NOMO-1 treated with dmso at 0.1 percent for 144 hours (cell line): ENCODE measurements at regions not wholly inside any gene's neighbourhood (a gene's known extent, or its start where the extent isn't known, plus 50 kb on each side); places are given as distances from the start of the nearest gene placed in this dataset.
"Not testable (repeated sequence)": the region's sequence is repeated elsewhere in the genome, so short reads cannot be mapped to it uniquely, and the experiment has no call there.

ENCODE experiments used
- DNase-seq: peaks from one replicate; lab custom pipeline; 2025; ENCODE audit not compliant: unreplicated experiment; lab: John Stamatoyannopoulos, UW

DNA sequence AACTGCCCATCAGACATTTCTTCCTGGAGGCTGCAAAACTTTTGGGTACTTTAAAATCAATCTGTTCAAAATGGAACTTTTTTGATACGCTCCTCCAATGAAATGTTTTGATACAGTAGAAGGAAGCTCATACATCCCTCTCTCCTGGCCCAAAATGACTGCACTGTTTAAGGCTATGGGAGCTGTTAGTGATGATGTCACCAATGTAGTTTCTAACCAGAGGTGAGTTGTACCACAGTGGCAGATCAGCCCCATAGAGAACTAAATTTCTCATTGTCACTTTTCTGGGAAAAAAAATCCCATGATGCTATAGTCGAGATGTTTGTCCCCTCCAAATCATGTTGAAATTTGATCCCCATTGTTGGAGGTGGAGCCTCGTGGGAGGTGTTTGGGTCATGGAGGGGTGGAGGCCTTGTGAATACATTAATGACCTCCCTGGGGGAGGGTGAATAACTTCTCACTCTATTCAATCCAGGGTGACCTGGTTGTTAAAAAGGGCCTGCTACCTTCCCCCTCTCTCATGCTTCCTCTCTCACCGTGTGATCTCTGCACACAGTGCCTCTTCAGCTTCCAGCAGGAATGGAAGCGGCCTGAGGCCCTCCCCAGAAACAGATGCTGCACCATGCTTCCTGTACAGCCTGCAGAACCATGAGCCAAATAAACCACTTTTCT lies 117.4 kb upstream of the NPAS2 start:
- DNase-seq, result no peak

DNA sequence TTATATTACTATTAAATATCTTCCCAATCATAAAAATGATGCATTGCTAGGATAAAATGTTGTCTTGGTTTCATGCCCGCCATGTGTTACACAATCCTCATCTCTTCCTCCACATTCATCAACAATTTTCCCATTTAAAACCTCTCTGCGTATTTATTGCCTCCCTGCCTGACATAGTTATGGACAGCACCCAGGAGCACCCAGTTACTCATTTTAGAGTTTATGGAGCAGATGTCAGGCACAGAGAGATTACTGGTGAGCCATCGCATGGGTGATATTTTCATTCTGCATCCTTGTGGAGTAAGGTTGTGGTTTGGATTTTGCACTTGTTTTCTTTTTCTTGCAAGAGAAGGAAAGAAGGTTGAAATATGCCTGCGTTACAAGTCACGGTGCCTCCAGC lies 116.7 kb upstream of the NPAS2 start:
- DNase-seq, result no peak

DNA sequence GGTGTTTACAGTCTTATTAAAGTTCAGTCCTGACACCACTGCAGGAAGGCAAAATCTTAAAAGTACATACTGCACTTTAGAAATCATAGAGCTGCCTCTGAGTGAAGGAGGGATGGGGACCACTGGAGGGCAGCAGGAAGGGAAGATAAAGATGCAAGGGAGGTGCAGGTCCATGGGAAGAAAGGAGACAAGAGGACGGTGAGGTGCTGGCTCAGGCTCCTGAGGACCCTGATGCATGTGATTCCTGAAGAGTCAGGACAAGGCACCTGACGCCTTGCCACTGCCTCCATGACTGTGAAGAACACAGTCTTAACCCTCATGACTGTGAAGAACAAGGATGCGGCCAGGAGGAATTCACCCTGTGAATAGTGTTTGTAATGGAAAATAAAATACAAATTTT lies 116.2 kb upstream of the NPAS2 start:
- no peak for DNase-seq

DNA sequence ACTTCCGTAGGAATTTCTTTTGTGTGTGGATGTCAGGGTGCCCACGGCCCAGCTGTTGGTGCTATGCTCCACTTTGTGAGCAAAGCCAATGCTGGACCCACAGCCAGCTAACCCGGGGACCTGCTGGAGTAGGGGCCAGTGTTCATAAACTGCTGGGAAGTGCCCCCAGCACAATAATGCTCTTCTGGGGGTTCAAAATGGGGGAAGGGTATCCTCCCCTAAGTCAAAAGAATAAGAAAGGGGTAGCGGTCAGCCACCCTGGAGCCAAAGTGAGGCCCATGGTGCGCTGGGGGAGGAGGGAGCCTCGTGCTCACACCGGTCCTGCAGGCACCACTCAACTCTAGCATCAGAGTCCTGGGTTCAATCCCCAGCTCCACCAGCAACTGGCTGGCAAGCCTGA lies 115.8 kb upstream of the NPAS2 start:
- DNase-seq, result no peak

DNA sequence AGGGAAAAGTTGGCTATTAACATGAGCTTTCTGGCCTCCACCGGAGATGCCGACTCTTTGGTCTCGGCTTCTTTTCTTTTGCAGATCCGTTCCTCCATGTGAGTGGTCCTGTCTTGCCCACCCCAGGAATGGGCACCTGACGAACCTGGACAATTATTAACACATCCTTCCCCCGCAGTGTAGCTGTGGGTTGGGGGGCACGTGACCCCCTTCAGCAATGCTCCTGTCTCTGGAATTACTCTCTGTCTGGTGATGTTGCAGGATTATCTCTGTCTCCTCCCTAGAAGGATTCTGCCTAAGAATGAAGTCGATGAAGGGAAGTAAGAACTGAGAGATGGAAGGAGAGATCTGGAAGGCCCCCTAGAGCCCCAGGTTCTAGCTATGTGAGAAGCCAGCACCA lies 115.2 kb upstream of the NPAS2 start:
- no peak for DNase-seq

DNA sequence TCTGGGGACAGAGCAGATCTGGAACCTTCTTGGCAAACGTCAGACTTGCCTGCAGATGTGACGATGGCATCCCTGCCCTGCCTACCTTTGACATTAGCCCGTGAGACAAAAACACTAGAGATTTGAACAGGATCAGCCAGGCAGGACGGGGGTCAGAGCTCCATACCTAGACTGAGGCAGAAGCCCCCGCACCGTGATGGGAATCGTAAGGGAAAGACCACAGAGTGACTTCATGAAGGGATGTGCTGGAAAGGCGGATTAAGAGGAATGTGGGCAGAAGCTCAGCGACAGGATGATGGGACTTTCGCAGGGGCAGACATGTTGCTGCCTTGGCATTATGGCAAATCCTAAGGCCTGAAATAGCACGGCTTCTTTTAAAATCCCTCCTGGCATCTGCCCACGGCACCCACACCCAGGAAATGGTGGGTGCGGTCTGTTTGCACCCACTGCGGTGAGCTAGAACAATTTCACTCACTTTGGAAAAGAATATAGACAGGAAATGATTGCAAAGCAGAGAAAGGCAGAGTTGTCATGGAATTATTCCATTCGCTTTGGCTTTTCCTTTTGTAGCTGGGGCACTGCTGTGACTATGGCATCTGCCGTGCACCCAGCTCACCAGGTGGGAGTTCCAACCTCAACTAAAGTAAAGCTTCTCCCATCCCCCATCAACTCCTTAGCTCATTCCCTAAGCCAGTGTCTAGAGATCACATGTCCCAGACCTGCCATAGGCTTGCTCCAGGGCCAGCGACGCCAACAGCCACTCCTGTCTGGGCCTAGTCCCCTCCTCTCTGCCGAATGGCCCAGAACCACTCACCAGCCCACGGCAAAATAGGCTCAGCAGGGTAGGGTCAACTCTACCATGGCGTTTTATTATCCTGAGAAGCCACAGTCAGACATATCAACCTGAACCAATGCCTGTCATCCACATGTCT lies 112.7 kb upstream of the NPAS2 start:
- DNase-seq, result no peak

DNA sequence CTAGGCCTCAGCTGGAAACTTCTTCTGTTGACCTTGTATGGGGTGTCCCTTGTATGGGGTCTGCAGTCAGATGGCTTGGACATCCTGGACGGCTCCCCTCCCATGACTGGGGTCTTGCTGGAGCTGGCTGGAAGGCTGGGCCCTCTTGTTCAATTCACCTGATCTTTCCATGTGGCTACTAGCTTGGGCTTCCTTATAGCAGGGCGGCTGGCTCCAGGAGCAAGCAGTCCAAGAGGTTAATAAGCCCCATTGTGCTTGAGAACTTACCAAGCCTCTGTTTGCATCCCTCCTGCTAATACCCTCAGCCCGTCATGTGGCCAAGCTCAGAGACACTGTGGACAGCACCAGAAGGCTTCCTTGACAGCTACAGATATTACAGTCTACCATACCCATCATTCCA lies 111.6 kb upstream of the NPAS2 start:
- no peak for DNase-seq

DNA sequence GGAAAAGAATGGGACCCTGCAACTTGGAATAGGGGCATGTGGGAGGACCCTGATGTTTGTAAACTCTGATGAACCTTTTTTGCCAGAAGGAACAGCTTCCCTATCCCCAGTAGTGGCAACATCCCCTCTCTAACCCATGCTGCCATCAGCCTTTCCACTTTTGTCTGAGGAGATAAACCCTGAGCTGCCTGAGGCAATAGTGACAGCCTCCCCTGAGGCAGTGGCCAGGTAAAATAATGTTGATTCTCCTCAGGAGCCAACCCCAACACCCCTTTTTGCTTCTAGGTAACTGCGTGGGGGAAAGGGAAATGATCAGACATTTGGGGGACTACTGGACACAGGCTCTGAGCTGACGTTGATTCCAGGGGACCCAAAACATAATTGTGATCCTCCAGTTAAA lies 106.8 kb upstream of the NPAS2 start:
- no peak for DNase-seq

DNA sequence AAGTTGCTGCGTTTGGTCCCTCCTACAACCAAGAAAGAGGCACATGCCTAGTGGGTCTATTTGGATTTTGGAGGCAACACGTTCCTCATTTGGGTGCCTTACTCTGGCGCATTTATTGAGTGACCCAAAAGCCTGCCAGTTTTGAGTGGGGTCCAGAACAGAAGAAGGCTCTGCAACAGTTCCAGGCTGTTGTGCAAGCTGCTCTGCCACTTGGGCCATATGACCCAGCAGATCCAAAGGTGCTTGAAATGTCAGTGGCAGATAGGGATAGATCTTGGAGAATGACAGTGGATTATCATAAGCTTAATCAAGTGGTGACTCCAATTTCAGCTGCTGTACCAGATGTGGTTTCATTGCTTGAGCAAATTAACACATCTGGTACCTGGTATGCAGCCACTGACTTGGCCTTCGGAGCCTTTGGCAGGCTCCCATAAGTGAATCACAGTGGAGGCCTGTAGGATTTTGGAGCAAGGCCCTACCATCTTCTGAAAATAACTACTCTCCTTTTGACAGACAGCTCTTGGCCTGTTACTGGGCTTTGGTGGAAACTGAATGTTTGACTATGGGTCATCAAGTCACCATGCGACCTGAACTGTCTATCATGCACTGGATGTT lies 105.4 kb upstream of the NPAS2 start:
- not testable (repeated sequence) for DNase-seq

DNA sequence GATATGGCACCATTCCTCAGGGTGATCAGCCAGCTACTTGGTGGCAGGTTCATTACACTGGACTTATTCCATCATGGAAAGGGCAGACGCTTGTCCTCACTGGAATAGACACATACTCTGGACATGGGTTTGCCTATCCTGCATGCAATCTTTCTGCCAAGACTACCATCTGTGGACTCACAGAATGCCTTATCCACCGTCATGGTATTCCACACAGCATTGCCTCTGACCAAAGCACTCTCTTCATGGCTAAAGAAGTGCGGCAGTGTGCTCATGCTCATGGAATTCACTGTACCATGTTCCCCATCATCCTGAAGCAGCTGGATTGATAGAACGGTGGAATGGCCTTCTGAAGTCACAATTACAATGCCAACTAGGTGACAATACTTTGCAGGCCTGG lies 104.1 kb upstream of the NPAS2 start:
- not testable (repeated sequence) for DNase-seq

DNA sequence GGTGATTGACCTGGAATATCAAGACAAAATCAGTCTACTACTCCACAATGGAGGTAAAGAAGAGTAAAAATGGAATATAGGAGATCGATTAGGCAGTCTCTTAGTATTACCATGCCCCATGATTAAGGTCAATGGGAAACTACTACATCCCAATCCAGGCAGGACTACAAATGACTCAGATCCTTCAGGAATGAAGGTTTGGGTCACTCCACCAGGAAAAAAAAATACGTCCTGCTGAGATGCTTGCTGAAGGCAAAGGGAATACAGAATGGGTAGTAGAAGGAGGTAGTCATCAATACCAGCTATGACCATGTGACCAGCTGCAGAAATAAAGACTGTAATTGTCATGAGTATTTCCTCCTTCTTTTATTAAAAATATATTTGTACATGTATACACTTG lies 103.4 kb upstream of the NPAS2 start:
- no peak for DNase-seq

DNA sequence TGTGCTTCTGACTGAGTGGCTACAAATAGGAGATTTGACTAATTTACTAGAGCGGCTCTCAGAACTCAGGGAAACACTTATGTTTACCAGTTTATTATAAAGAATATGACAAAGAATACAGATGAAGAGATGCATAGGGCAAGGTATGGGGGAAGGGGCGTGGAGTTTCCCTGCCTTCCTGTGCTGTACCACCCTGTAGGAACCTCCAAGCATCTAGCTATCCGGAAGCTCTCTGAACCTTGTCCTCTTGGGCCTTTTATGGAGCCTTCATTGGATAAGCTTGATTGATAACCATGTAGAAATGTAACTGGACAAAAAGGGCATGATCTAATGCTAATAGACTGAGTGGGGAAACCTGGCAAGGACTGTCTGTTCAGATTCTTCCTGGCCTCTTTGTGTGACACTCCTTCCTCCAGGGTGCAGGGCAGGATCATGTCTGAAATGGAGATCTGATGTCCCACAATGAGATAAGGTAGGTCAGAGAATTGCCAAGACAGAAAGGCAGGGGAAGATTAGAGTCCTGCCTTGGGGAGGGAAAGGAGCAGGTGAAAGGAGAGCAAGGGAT lies 101.8 kb upstream of the NPAS2 start:
- no peak for DNase-seq

DNA sequence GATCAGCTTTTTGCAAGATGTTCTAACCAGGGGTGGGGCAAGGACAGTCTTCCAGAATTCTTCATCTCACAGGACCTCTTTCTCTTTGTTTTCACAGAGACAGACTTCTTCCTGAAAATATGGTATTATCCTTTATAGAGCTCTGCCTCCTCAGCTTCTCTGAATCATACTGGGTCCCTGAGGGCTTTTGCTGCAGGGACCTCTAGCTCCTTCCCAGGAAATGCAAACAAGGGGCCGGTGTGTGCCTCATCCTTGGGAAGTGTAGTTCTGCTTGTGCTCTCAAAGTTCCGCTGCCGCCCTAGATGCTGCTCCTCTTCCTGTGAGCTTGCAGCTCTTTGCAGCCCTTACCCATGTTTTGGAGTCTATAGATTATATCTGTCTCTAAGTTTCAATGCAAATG lies 99.5 kb upstream of the NPAS2 start:
- DNase-seq, result no peak

DNA sequence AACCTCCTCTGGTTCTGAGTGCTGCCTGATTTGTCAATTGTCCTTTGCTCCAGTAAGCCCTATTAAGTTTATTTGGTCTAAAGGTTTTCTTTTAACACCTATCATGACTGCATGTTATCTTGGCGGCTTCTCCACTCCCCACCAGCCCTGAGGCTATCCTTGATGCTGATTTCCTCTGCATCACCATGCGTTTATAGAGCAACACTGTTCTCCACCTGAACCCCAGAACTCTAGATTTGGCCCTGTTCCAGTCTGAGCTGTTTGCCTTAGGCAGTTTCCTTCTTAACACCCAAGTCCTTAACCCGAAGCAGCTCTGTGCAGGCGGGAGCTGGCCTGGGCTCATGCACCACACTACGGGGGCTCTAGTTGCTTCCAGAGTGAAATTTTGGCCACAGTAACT lies 98.2 kb upstream of the NPAS2 start:
- DNase-seq, result no peak

DNA sequence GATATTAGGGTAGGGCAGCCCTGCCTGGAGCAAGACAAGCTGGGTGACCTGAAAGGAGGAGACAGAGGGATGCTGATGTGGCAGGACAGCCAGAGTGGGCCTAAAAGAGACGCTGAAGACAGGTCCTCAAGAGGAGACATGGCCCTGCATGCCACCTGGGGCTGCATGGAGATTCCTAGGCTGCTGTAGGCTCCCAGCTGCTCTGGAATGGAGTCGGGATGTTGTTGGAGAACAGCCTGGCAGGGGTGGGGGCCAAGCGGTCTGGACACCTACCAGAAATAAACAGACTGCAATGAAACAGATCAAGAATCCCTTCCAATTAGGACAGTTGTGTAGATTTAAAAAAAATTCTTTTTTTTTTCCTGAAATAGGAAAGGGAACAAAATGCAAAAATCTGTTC lies 97.8 kb upstream of the NPAS2 start:
- DNase-seq, result no peak

DNA sequence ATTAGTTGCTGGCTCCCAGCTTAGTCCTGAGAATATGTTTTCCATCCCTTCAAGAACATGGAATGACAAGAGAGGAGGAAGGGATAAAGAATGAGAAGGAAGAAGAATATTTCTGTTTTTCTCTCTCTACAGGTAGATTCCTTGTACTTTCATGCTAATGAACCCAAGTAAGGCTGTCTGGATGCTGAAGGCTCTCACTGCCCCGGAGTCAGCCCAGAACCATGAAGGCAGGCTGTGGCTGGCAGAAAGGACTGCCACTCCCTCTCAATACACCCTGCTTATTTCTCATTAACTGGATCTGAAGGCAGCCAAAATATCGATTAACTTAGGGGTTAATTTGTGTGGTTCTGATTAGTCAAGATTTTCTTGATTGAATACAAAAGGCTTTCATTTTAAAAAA lies 93.1 kb upstream of the NPAS2 start:
- DNase-seq, result no peak

DNA sequence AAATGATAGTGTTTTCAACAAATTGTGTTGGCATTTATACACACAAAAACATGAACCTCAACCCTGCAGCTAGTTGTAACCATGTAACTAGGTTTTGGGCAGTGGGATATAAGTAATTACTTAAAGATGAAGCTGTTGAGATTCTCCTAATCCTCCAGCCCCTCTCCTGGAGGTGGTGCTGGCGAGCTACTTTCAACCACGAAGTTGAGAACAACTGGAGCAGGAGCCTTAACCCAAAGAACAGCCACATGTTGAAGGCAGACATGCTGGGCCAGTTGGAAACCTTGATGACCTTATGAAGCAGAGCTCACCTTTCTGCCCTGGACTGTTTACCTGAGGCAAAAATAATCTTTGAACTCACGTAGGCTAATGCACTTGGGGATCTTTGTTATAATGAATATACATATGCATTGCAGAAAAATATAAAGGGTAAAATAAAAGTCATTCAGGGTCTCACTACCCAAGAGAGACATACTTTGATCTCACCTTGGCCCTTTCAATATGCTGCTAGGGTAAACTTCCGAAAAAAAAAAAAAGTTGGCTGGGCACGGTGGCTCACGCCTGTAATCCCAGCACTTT lies 89.6 kb upstream of the NPAS2 start:
- DNase-seq, result no peak

DNA sequence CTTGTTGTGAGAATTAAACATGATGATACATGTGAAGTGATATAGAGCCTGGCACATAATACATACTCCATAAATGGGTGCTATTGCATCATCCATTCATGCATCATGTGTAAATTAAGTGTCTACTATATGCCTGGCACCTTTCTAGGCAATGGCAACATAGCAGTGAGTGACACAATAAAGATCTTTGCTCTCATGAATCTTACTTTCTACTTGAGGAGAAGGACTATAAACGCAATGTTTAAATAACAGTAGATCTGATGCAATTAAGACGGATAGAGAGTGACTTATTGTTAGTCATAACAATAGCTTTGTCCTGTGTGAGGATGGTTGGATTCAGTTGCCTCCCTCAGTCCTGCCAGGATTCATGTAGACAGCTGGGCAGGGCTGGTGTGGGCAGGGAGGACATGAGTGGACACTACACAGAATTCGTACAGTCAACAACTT lies 88.4 kb upstream of the NPAS2 start:
- no peak for DNase-seq

DNA sequence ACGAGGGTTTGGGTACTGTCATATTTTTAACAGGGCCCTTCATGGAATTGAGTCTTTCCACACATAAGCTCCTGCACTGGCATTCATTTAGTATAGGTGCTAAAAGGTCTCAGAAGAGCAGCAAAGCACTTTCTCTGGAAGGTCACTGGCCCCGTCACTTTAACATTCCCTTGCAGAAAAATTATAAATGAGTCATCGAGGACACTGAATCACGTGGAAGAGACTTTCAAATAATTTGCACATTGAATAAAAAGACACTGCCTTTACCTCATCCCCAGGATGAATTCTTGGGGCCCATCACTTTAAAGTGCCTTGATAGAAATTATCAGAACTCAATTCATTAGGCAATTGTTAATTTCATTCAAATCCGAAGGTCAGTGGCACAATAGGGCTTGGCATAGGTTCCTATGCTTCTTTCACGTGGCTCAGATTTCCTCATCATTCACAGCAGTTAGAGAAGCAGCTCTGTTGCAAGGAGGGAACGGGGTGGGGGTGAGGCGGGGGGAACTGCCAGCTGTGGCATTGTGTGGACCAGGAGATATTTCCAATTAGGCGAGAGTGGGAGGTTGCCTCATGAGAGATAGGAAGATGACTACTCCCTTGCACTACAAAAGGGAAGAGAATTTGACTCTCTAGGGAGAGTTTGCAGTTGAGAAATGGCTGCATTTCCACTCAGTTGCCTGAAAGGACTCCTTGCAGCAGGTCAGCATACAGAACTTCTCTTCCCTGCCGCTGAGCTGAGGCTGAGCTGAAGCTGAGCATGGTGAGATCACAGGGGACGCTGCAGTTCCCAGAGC lies 86.3 kb upstream of the NPAS2 start:
- peak; percentile 66 for DNase-seq

DNA sequence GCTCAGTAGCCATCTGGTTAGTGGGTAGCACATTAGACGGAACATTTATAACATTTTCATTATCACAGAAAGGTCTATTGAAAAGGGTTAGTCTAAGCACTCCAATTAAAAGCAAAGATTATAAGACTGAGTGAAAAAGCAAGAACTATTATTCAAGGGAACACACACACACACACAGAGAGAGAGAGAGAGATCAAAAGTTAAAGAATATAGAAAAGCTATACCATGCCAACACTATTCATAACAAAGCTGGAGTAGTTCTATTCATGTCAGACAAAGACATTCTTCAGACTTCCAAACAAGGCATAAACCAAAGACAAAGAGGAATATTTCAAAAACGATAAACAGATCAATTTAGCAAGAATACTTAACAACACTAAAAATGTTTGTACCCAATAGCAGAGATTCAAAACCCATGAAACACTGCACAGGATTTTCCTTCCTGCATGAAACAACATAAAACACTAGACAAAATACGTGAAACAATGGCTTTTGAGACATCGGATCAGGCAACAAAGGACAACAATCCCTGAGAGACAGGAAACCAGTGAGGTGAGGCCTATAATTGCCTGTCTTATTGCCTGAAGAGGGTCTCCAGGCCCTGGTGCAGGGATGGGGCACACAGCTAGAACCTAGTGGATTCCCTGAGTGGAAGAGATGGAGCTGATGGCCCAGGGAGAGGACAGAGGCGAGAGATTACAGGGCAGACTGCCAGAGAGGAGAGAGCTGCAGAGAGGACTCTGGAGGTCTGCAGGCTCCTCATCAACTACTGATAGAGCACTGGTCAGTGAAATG lies 83.6 kb upstream of the NPAS2 start:
- no peak for DNase-seq
